Testis (tissue), 2 donors: ENCODE measurements at regions not wholly inside any gene's neighbourhood (a gene's known extent, or its start where the extent isn't known, plus 50 kb on each side); places are given as distances from the start of the nearest gene placed in this dataset.

Source experiments
- DNase-seq: peaks from one replicate; pipeline ENCODE4 v3.0.0-alpha.2; 2019
- H3K27ac ChIP-seq, 2 donors: fragments of 200-600 bp; sonication (generic); one replicate each; pipeline ENCODE4 v1.5.1; 2019
- H3K27me3 ChIP-seq: fragments of 200-600 bp; sonication (generic); one replicate; pipeline ENCODE4 v1.5.1; 2019
- H3K36me3 ChIP-seq: fragments of 200-600 bp; sonication (generic); one replicate; pipeline ENCODE4 v1.5.1; 2017; ENCODE audit warnings: low read depth; ENCODE audit errors: missing control alignments
- H3K4me1 ChIP-seq: fragments of 200-600 bp; sonication (generic); one replicate; pipeline ENCODE4 v1.5.1; 2019
- H3K4me3 ChIP-seq, 2 donors: fragments of 200-600 bp; sonication (generic); one replicate each; pipeline ENCODE4 v1.5.1; 2017 to 2019
- H3K9me3 ChIP-seq: fragments of 200-600 bp; sonication (generic); one replicate; pipeline ENCODE4 v1.5.1; 2017
- CTCF ChIP-seq, 3 experiments: fragments of 450-650 bp in 2 of 3; fragments of 200-600 bp in 1 of 3; sonication (generic) in 1 of 3; IDR thresholded peaks; one replicate each; pipeline ENCODE4 v1.5.1; 2016 to 2019; ENCODE audit warnings: antibody characterized with exemption in 3 of 3, mild to moderate bottlenecking in 2 of 3, moderate library complexity in 1 of 3
- POLR2A ChIP-seq: fragments of 450-650 bp; IDR thresholded peaks from one replicate; pipeline ENCODE4 v1.6.1; 2017; ENCODE audit warnings: antibody characterized with exemption, mild to moderate bottlenecking, moderate library complexity
- WGBS, 2 donors: methylation state at CpG; one replicate each; pipeline ENCODE4 v1.1.5; 2018; 5-methylcytosine and 5-hydroxymethylcytosine counted together
- intact Hi-C: fragments of 100-400 bp; cut with DNase I; formaldehyde crosslinking; loops from one replicate; pipeline ENCODE4 v1.15.1; 2023; ENCODE audit warnings: low total_unique reads

GRCh38 chr10:62993121-62993520 is 140.0 kb upstream of the NRBF2 start:
- intact Hi-C loops: no loop called here
- Histone ChIP-seq H3K9me3 (no peaks in the 10 kb centered on the region), H3K27ac (no peak overlapping the region), H3K27me3 (no peaks in the 10 kb centered on the region), H3K4me1 (no peaks in the 10 kb centered on the region), H3K4me3 (no peak overlapping the region), H3K36me3 (no peaks in the 10 kb centered on the region)
- no peak for DNase-seq
- TF ChIP-seq POLR2A: no peak
- no peak for TF ChIP-seq CTCF (IDR thresholded peaks at IDR 0.05)

- 66 to 75% methylated on average over 9 of the region's 9 CpGs for WGBS, 2 donors
- H3K9me3 ChIP-seq: no peaks in the 10 kb centered on the region
- intact Hi-C loops: no loop called here
- no peaks in the 10 kb centered on the region for H3K4me1 ChIP-seq
- no peaks in the 10 kb centered on the region for H3K27me3 ChIP-seq
- H3K36me3 ChIP-seq: no peaks in the 10 kb centered on the region
- DNase-seq: no peak
- H3K4me3 ChIP-seq: no peak overlapping the region
- TF ChIP-seq POLR2A (no peak), CTCF (IDR thresholded peaks at IDR 0.05) (no peak)
- no peak overlapping the region for H3K27ac ChIP-seq
Measured at GRCh38 chr10:62992145-62992721, 140.9 kb upstream of the NRBF2 start.

GRCh38 chr10:62990126-62990525 is 143.0 kb upstream of the NRBF2 start:
- no peak for DNase-seq
- Histone ChIP-seq H3K9me3 (no peaks in the 10 kb centered on the region), H3K27me3 (no peaks in the 10 kb centered on the region), H3K4me1 (no peaks in the 10 kb centered on the region), H3K36me3 (no peaks in the 10 kb centered on the region), H3K27ac (no peak overlapping the region), H3K4me3 (no peak overlapping the region)
- intact Hi-C loops: no loop called here
- no peak for TF ChIP-seq CTCF (IDR thresholded peaks at IDR 0.05)
- no peak for TF ChIP-seq POLR2A
- 83 to 88% methylated on average over 1 of the region's 1 CpG for WGBS, 2 donors

DNA sequence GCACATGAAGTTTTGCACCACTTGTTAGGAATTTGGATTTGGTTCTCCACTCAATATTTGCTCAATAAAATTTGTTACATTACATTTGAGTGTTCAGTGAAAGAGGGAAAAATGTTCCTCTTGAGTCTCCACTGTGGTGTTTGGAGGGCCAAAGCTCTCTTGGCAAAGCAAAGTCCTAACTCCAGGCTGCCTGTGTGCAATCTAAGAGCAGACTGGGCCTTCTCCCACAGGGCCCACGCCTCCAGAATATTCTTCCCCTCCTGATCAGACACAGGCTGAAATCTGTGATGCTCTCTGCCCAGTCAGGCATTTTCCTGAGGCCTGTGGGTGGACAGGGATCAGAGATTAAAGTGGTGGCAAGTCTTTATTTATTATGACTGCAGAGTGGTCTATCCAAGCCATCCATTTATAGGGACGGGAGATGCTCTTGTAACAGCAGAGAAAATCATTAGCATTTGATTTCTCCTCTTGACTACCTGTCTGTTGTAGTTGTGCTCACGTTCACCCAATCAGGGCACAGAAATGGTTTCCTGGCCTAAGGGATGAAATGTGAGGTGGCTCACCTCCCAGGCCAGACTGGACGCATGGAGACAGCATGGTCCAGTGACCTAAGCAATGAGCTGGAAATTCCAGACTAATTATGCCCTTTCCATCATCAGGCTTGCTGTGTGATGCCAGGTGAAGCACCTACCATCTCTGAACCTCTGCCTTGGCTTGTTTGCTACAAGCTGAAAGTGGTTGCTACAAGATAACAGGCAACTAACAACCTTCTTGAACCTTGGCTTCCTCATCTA is 147.1 kb upstream of the NRBF2 start:
- no peak overlapping the region for H3K27ac ChIP-seq
- H3K27me3 ChIP-seq: no peaks in the 10 kb centered on the region
- H3K36me3 ChIP-seq: no peaks in the 10 kb centered on the region
- intact Hi-C loops: no loop called here
- TF ChIP-seq CTCF (IDR thresholded peaks at IDR 0.05) (no peak), POLR2A (no peak)
- DNase-seq: no peak
- no peak overlapping the region for H3K4me3 ChIP-seq
- 87 to 97% methylated on average over 4 of the region's 4 CpGs for WGBS, 2 donors
- H3K4me1 ChIP-seq: no peaks in the 10 kb centered on the region
- no peaks in the 10 kb centered on the region for H3K9me3 ChIP-seq

DNA sequence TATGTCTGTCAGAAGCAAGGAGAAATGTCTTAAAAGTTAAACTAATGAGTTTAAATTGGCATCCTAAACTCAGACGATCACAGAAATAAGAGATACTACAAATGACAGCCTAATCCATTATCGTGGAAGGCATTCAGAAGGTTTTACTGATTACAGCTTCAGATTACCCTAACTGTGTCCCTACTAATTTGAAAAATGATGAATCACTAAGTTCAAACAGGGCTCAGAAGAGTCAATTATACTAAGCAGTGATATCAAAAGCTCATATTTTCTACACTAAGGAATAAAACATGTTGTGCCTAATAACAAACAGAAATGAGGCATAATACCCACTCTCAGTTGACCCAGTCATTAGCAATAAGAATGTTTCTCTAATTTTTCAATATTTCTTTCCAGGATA is 152.0 kb upstream of the NRBF2 start:
- no peak for DNase-seq
- WGBS, 2 donors: 44 to 62% methylated on average over 2 of the region's 2 CpGs
- no peaks in the 10 kb centered on the region for H3K27me3 ChIP-seq
- no peak overlapping the region for H3K4me3 ChIP-seq
- H3K4me1 ChIP-seq: no peaks in the 10 kb centered on the region
- intact Hi-C loops: no loop called here
- no peaks in the 10 kb centered on the region for H3K9me3 ChIP-seq
- H3K27ac ChIP-seq: no peak overlapping the region
- no peaks in the 10 kb centered on the region for H3K36me3 ChIP-seq
- TF ChIP-seq POLR2A (no peak), CTCF (IDR thresholded peaks at IDR 0.05) (no peak)
